GM23248 (cell line): ENCODE measurements at regions not wholly inside any gene's neighbourhood (a gene's known extent, or its start where the extent isn't known, plus 50 kb on each side); places are given as distances from the start of the nearest gene placed in this dataset.
"Not testable (repeated sequence)": the region's sequence is repeated elsewhere in the genome, so short reads cannot be mapped to it uniquely, and the experiment has no call there.

ENCODE experiments used
- DNase-seq: peaks from one replicate; pipeline ENCODE4 v3.0.0-alpha.2; 2015
- H2AFZ ChIP-seq: fragments of 200-600 bp; sonication (generic); 2 replicates; pipeline ENCODE4 v1.6.1; 2016; ENCODE audit warnings: antibody characterized with exemption
- H3F3A ChIP-seq: fragments of 200-600 bp; sonication (generic); 2 replicates; pipeline ENCODE4 v1.6.1; 2016; ENCODE audit warnings: mild to moderate bottlenecking, antibody characterized with exemption, mixed run types; ENCODE audit not compliant: insufficient read depth
- H3K27ac ChIP-seq: fragments of 200-600 bp; sonication (generic); 2 replicates; pipeline ENCODE4 v1.5.1; 2016; ENCODE audit warnings: mild to moderate bottlenecking
- H3K27me3 ChIP-seq: fragments of 200-600 bp; sonication (generic); replicated peaks from 2 replicates; pipeline ENCODE4 v1.6.1; 2016; ENCODE audit warnings: mild to moderate bottlenecking; ENCODE audit not compliant: insufficient read depth
- H3K36me3 ChIP-seq: fragments of 200-600 bp; sonication (generic); 2 replicates; pipeline ENCODE4 v1.6.1; 2016; ENCODE audit warnings: low read depth, mild to moderate bottlenecking
- H3K4me1 ChIP-seq: fragments of 200-600 bp; sonication (generic); 2 replicates; pipeline ENCODE4 v1.6.1; 2016; ENCODE audit warnings: mild to moderate bottlenecking; ENCODE audit not compliant: insufficient read depth
- H3K4me2 ChIP-seq: fragments of 200-600 bp; sonication (generic); one replicate; pipeline ENCODE4 v1.6.1; 2016; ENCODE audit warnings: mild to moderate bottlenecking; ENCODE audit not compliant: unreplicated experiment
- H3K4me3 ChIP-seq: fragments of 200-600 bp; sonication (generic); 2 replicates; pipeline ENCODE4 v1.5.1; 2016; ENCODE audit warnings: mild to moderate bottlenecking
- H3K79me2 ChIP-seq: fragments of 200-600 bp; sonication (generic); 2 replicates; pipeline ENCODE4 v1.6.1; 2016; ENCODE audit warnings: mild to moderate bottlenecking; ENCODE audit not compliant: insufficient read depth
- H3K9ac ChIP-seq: fragments of 200-600 bp; sonication (generic); 2 replicates; pipeline ENCODE4 v1.6.1; 2016; ENCODE audit warnings: mild to moderate bottlenecking
- H3K9me2 ChIP-seq: fragments of 200-600 bp; sonication (generic); 2 replicates; pipeline ENCODE4 v1.6.1; 2016; ENCODE audit warnings: mixed run types, mild to moderate bottlenecking, moderate library complexity; ENCODE audit not compliant: insufficient read depth
- H3K9me3 ChIP-seq: fragments of 200-600 bp; sonication (generic); one replicate; pipeline ENCODE4 v1.6.1; 2017; ENCODE audit warnings: low read depth
- H4K20me1 ChIP-seq: fragments of 200-600 bp; sonication (generic); 2 replicates; pipeline ENCODE4 v1.6.0; 2016; ENCODE audit not compliant: insufficient read depth
- EZH2 ChIP-seq: fragments of 200-600 bp; sonication (generic); IDR thresholded peaks from 2 replicates; pipeline ENCODE4 v1.6.1; 2018; ENCODE audit warnings: antibody characterized with exemption, mild to moderate bottlenecking; ENCODE audit not compliant: insufficient read depth, poor library complexity, severe bottlenecking
- EZH2phosphoT487 ChIP-seq: fragments of 200-600 bp; sonication (generic); IDR thresholded peaks from 2 replicates; pipeline ENCODE4 v1.6.1; 2018; ENCODE audit warnings: antibody characterized with exemption, moderate library complexity, mild to moderate bottlenecking, low read depth; ENCODE audit not compliant: insufficient read depth
- WGBS, 2 experiments: methylation state at CpG; one replicate each; pipeline ENCODE4 v1.1.6; 2015 to 2017; ENCODE audit warnings: low lambda C conversion rate in 2 of 2, low coverage in 1 of 2; ENCODE audit errors: missing lambda C conversion rate in 2 of 2; 5-methylcytosine and 5-hydroxymethylcytosine counted together
- in situ Hi-C: fragments of 300-500 bp; cut with MboI; formaldehyde crosslinking; loops from 2 replicates; pipeline ENCODE4 v1.15.0; 2020

DNA sequence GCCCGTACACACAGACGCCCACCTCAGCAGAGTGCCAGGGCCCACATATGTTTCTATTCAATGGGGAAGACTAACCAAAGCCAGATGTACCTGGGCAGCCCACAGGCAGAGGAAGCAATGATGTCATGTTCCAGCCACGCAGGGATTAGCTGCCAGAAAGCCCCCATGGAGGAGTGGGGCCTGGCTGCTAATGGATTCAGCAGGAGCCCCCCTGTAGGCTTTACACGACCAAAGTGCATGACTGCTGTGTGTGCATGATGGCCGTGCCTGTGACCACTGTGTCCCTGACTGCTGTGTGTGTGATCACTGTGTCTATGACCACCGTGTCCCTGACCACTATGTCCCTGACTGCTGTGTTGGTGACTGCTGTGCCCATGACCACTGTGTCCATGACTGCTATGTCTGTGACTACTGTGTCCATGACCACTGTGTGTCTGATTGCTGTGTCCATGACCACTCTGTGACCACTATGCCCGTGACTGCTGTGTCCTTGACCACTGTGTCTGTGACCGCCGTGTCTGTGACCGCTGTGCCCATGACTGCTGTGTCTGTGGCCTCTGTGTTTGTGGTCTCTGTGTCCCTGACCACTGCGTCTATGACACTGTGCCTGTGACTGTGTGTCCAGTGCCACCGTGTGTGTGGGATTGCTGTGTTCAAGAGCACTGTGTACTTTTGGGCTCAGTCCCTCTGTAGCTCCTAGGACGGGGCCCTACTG, 409.3 kb downstream of the RPS24 start:
- H3K27me3 ChIP-seq = no peaks in the 10 kb centered on the region
- no peak for DNase-seq
- H3K36me3 ChIP-seq = no peaks in the 10 kb centered on the region
- H3K9me3 ChIP-seq = no peaks in the 10 kb centered on the region
- 69 to 70% methylated on average over 13 of the region's 13 CpGs for WGBS, 2 experiments
- H3K27ac ChIP-seq = no peak overlapping the region
- in situ Hi-C loops = no loop called here
- no peak overlapping the region for H3K9ac ChIP-seq
- no peak overlapping the region for H2AFZ ChIP-seq
- no peak overlapping the region for H3K4me3 ChIP-seq
- no peaks in the 10 kb centered on the region for H3K9me2 ChIP-seq
- peaks cover 8% of the 10 kb centered on the region; the same call in 1 of the 2 replicates for H3K4me1 ChIP-seq
- no peak overlapping the region for H3K4me2 ChIP-seq
- TF ChIP-seq EZH2phosphoT487 = no peak
- TF ChIP-seq EZH2 = no peak
- no peaks in the 10 kb centered on the region for H3F3A ChIP-seq
- no peaks in the 10 kb centered on the region for H3K79me2 ChIP-seq
- H4K20me1 ChIP-seq = no peaks in the 10 kb centered on the region

GRCh38 chr10:78443900-78444571, 410.4 kb downstream of the RPS24 start:
- Histone ChIP-seq H3K4me2 (no peak overlapping the region), H3K27me3 (no peaks in the 10 kb centered on the region), H3K79me2 (no peaks in the 10 kb centered on the region), H3K9me2 (no peaks in the 10 kb centered on the region), H3K4me1 (peaks cover 8% of the 10 kb centered on the region; the same call in 1 of the 2 replicates), H4K20me1 (no peaks in the 10 kb centered on the region), H3K9me3 (no peaks in the 10 kb centered on the region), H3K36me3 (no peaks in the 10 kb centered on the region), H3K4me3 (no peak overlapping the region), H3K27ac (no peak overlapping the region), H3F3A (no peaks in the 10 kb centered on the region), H3K9ac (no peak overlapping the region), H2AFZ (no peak overlapping the region)
- in situ Hi-C loops = no loop called here
- no peak for DNase-seq
- 86 to 91% methylated on average over 11 of the region's 11 CpGs for WGBS, 2 experiments
- TF ChIP-seq EZH2 = no peak
- TF ChIP-seq EZH2phosphoT487 = no peak

DNA sequence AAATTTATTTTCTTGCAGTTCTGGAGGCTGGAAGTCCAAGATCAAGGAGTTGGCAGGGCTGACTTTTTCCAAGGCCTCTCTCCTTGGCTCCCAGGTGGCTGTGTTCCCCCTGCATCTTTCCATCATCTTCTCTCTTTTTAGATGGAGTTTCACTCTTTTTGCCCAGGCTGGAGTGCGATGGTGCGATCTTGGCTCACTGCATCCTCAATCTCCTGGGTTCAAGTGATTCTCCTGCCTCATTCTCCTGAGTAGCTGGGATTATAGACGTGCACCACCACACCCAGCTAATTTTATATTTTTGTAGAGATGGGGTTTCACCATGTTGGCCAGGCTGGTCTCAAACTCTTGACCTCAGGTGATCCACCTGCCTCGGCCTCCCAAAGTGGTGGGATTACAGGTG, 411.1 kb downstream of the RPS24 start:
- H3K9ac ChIP-seq, H3K36me3 ChIP-seq, H3K79me2 ChIP-seq, H3K4me3 ChIP-seq, H3K9me3 ChIP-seq, H3K27me3 ChIP-seq, H3K9me2 ChIP-seq, DNase-seq, H3F3A ChIP-seq, in situ Hi-C loops, H4K20me1 ChIP-seq, H2AFZ ChIP-seq, H3K4me1 ChIP-seq, H3K27ac ChIP-seq, H3K4me2 ChIP-seq: not testable (repeated sequence)
- WGBS, 2 experiments = 73% methylated on average over 4 of the region's 4 CpGs

DNA sequence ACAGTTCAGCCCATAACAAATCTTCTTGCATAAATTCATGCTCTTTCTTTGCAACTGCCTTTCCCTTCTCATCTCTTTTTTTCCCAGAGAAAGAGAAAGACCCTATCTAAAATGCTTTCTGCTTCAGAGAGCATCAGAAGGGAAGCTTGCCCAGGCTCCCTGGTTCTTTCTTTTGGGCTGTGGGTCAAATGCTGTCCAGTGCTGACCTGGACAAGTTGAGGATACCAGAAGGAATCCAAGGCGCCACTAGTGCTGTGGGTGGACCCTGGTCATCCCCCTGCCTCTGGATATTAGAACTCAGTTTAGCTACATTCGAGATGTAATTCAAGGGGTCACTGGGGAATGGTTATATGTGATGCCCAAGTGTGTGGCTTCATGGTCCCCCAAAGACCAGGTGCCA, 411.6 kb downstream of the RPS24 start:
- no peaks in the 10 kb centered on the region for H3K9me3 ChIP-seq
- no peak overlapping the region for H3K4me3 ChIP-seq
- in situ Hi-C loops = no loop called here
- H3K36me3 ChIP-seq = no peaks in the 10 kb centered on the region
- H3K79me2 ChIP-seq = no peaks in the 10 kb centered on the region
- H3K27me3 ChIP-seq = no peaks in the 10 kb centered on the region
- WGBS, 2 experiments = 44 to 72% methylated on average over 2 of the region's 2 CpGs
- H3K9me2 ChIP-seq = no peaks in the 10 kb centered on the region
- H2AFZ ChIP-seq = no peak overlapping the region
- DNase-seq = no peak
- no peak overlapping the region for H3K9ac ChIP-seq
- no peaks in the 10 kb centered on the region for H3F3A ChIP-seq
- H4K20me1 ChIP-seq = no peaks in the 10 kb centered on the region
- no peak for TF ChIP-seq EZH2
- no peak for TF ChIP-seq EZH2phosphoT487
- no peak overlapping the region for H3K27ac ChIP-seq
- H3K4me1 ChIP-seq = peaks cover 8% of the 10 kb centered on the region; the same call in 1 of the 2 replicates
- H3K4me2 ChIP-seq = no peak overlapping the region
